HEK293 (cell line): ENCODE measurements at regions not wholly inside any gene's neighbourhood (a gene's known extent, or its start where the extent isn't known, plus 50 kb on each side); places are given as distances from the start of the nearest gene placed in this dataset.

ENCODE experiments used
- CTCF ChIA-PET: fragments of 350-600 bp; formaldehyde crosslinking; extraction: SDS; loops from one replicate; lab custom pipeline; 2021; ENCODE audit warnings: antibody characterized with exemption; lab: Yijun Ruan, JAX
- POLR2A ChIA-PET: fragments of 300-600 bp; formaldehyde crosslinking; extraction: SDS; loops from one replicate; lab custom pipeline; 2020; ENCODE audit warnings: antibody characterized with exemption, inconsistent platforms; lab: Yijun Ruan, JAX
- H3K27ac ChIP-seq: fragments of 200-500 bp; sonication (Bioruptor generic); 2 replicates; pipeline ENCODE4 v1.5.1; 2014; ENCODE audit warnings: low read depth, low read length, control low read depth, inconsistent platforms; ENCODE audit errors: extremely low read depth
- H3K36me3 ChIP-seq, 2 experiments: fragments of 200-500 bp in 1 of 2; sonication (Bioruptor generic) in 1 of 2; 1 replicate in 1 of 2; 2 replicates in 1 of 2; pipeline ENCODE4 v1.5.1; 2014 to 2017; ENCODE audit warnings: inconsistent platforms in 2 of 2, low read length in 2 of 2; ENCODE audit not compliant: control insufficient read depth in 2 of 2, insufficient read depth in 1 of 2
- H3K4me1 ChIP-seq: fragments of 200-500 bp; sonication (Bioruptor generic); 2 replicates; pipeline ENCODE4 v1.5.1; 2014; ENCODE audit warnings: mild to moderate bottlenecking, low read length, inconsistent platforms; ENCODE audit not compliant: control insufficient read depth, insufficient read depth
- H3K4me3 ChIP-seq: 2 replicates; pipeline ENCODE4 v1.5.1; 2011; ENCODE audit warnings: low read depth, mild to moderate bottlenecking, control low read depth, low read length, moderate library complexity
- H3K9me3 ChIP-seq: fragments of 200-500 bp; sonication (Bioruptor generic); 2 replicates; pipeline ENCODE4 v1.5.1; 2014; ENCODE audit warnings: low read depth, low read length, inconsistent platforms; ENCODE audit not compliant: control insufficient read depth, insufficient read depth
- KLF10 ChIP-seq: fragments of 450-650 bp; IDR thresholded peaks from 2 replicates; pipeline ENCODE4 v1.5.1; 2018; ENCODE audit warnings: missing biosample characterization, mild to moderate bottlenecking, missing genetic modification characterization
- KLF7 ChIP-seq: fragments of 450-650 bp; formaldehyde crosslinking; IDR thresholded peaks from 2 replicates; pipeline ENCODE4 v1.5.1; 2016; ENCODE audit warnings: missing biosample characterization, missing genetic modification characterization, borderline replicate concordance
- KLF8 ChIP-seq: fragments of 450-650 bp; formaldehyde crosslinking; IDR thresholded peaks from 2 replicates; pipeline ENCODE4 v1.5.1; 2016; ENCODE audit warnings: missing biosample characterization, missing genetic modification characterization
- PATZ1 ChIP-seq: fragments of 450-650 bp; formaldehyde crosslinking; IDR thresholded peaks from 2 replicates; pipeline ENCODE4 v1.5.1; 2016; ENCODE audit warnings: missing biosample characterization, missing genetic modification characterization
- PRDM10 ChIP-seq: fragments of 450-650 bp; formaldehyde crosslinking; IDR thresholded peaks from 2 replicates; pipeline ENCODE4 v1.5.1; 2016; ENCODE audit warnings: missing biosample characterization, missing genetic modification characterization
- PRDM6 ChIP-seq: fragments of 450-650 bp; formaldehyde crosslinking; IDR thresholded peaks from 2 replicates; pipeline ENCODE4 v1.5.1; 2017; ENCODE audit warnings: missing biosample characterization, missing genetic modification characterization
- SCRT1 ChIP-seq: fragments of 450-650 bp; formaldehyde crosslinking; IDR thresholded peaks from 2 replicates; pipeline ENCODE4 v1.5.1; 2016; ENCODE audit warnings: missing biosample characterization, missing genetic modification characterization, borderline replicate concordance
- TSHZ1 ChIP-seq: fragments of 450-650 bp; formaldehyde crosslinking; IDR thresholded peaks from 2 replicates; pipeline ENCODE4 v1.5.1; 2016; ENCODE audit warnings: missing biosample characterization, missing genetic modification characterization, borderline replicate concordance
- YY2 ChIP-seq: fragments of 450-650 bp; formaldehyde crosslinking; IDR thresholded peaks from 2 replicates; pipeline ENCODE4 v1.5.1; 2016; ENCODE audit warnings: missing biosample characterization, missing genetic modification characterization
- ZNF223 ChIP-seq: fragments of 450-650 bp; formaldehyde crosslinking; IDR thresholded peaks from 2 replicates; pipeline ENCODE4 v1.5.1; 2016; ENCODE audit warnings: missing biosample characterization, missing genetic modification characterization
- ZNF266 ChIP-seq: fragments of 450-650 bp; formaldehyde crosslinking; IDR thresholded peaks from 2 replicates; pipeline ENCODE4 v1.5.1; 2016; ENCODE audit warnings: missing biosample characterization, missing genetic modification characterization, low read depth
- ZNF302 ChIP-seq: fragments of 450-650 bp; formaldehyde crosslinking; IDR thresholded peaks from 2 replicates; pipeline ENCODE4 v1.5.1; 2016; ENCODE audit warnings: missing biosample characterization, missing genetic modification characterization, low read depth
- ZNF341 ChIP-seq: fragments of 450-650 bp; formaldehyde crosslinking; IDR thresholded peaks from 2 replicates; pipeline ENCODE4; 2016; ENCODE audit warnings: low read depth, missing biosample characterization, missing genetic modification characterization
- ZNF37A ChIP-seq: fragments of 450-650 bp; IDR thresholded peaks from 2 replicates; pipeline ENCODE4 v1.5.1; 2018; ENCODE audit warnings: missing biosample characterization, missing genetic modification characterization
- ZNF423 ChIP-seq: fragments of 450-650 bp; formaldehyde crosslinking; IDR thresholded peaks from 2 replicates; pipeline ENCODE4 v1.5.1; 2016; ENCODE audit warnings: missing biosample characterization, missing genetic modification characterization
- ZNF654 ChIP-seq: fragments of 450-650 bp; formaldehyde crosslinking; IDR thresholded peaks from 2 replicates; pipeline ENCODE4 v1.5.1; 2016; ENCODE audit warnings: low read depth, missing biosample characterization, missing genetic modification characterization
- ZNF777 ChIP-seq: fragments of 450-650 bp; formaldehyde crosslinking; IDR thresholded peaks from 2 replicates; pipeline ENCODE4 v1.5.1; 2017; ENCODE audit warnings: missing biosample characterization, missing genetic modification characterization, borderline replicate concordance
- ZNF785 ChIP-seq: fragments of 450-650 bp; formaldehyde crosslinking; IDR thresholded peaks from 2 replicates; pipeline ENCODE4 v1.5.1; 2016; ENCODE audit warnings: missing biosample characterization, missing genetic modification characterization
- ZSCAN16 ChIP-seq: fragments of 450-650 bp; formaldehyde crosslinking; IDR thresholded peaks from 2 replicates; pipeline ENCODE4 v1.5.1; 2016; ENCODE audit warnings: missing biosample characterization, missing genetic modification characterization

- no peak for TF ChIP-seq PRDM10 (tag by site-specific recombination)
- TF ChIP-seq ZNF266 (tag by site-specific recombination) = no peak
- no peak for TF ChIP-seq YY2 (tag by site-specific recombination)
- TF ChIP-seq ZNF777 = no peak
These were observed 337.7 kb upstream of the AGTR1 start (continued) for GRCh38 chr3:148360051-148360450.

GRCh38 chr3:148366743-148367410 lies 330.8 kb upstream of the AGTR1 start:
- H3K4me3 ChIP-seq = no peak overlapping the region
- TF ChIP-seq KLF7 (tag by site-specific recombination) = no peak
- no peak for TF ChIP-seq TSHZ1 (tag by site-specific recombination)
- TF ChIP-seq ZNF654 (tag by site-specific recombination) = peak; percentile 31
- no peak for TF ChIP-seq PATZ1
- ChIA-PET POLR2A (no interaction called here), CTCF (interaction anchor here (0.6 kb wide), 3 partner anchors 57 to 581 kb away, joined by 3 to 4 read pairs (median 4); no protein-coding TSS in a partner anchor)
- H3K36me3 ChIP-seq = no peaks in the 10 kb centered on the region
- H3K4me1 ChIP-seq = no peaks in the 10 kb centered on the region
- no peaks in the 10 kb centered on the region for H3K9me3 ChIP-seq
- no peak overlapping the region for H3K27ac ChIP-seq

GRCh38 chr3:148367756-148368155 lies 329.9 kb upstream of the AGTR1 start:
- no peak overlapping the region for H3K4me3 ChIP-seq
- ChIA-PET CTCF (interaction anchor here (0.6 kb wide), 1 partner anchor 147 kb away, joined by 3 read pairs; no protein-coding TSS in a partner anchor), POLR2A (no interaction called here)
- H3K4me1 ChIP-seq = no peaks in the 10 kb centered on the region
- H3K9me3 ChIP-seq = no peaks in the 10 kb centered on the region
- no peaks in the 10 kb centered on the region for H3K36me3 ChIP-seq
- H3K27ac ChIP-seq = no peak overlapping the region
- no peak for TF ChIP-seq KLF10 (tag by site-specific recombination)
- TF ChIP-seq PRDM6 (tag by site-specific recombination) = no peak
- no peak for TF ChIP-seq PATZ1
- no peak for TF ChIP-seq ZNF423 (tag by site-specific recombination)
- no peak for TF ChIP-seq ZNF302
- TF ChIP-seq ZSCAN16 (tag by site-specific recombination) = no peak
- no peak for TF ChIP-seq SCRT1 (tag by site-specific recombination)
- TF ChIP-seq ZNF223 (tag by site-specific recombination) = no peak
- no peak for TF ChIP-seq ZNF785 (tag by site-specific recombination)
- TF ChIP-seq KLF8 = no peak
- TF ChIP-seq ZNF341 = no peak
- TF ChIP-seq ZNF37A (tag by site-specific recombination) = no peak
